Epithelial cell of proximal tubule (primary cell): ENCODE measurements at regions not wholly inside any gene's neighbourhood (a gene's known extent, or its start where the extent isn't known, plus 50 kb on each side); places are given as distances from the start of the nearest gene placed in this dataset.
A peak's percentile ranks its signal among the peaks of the same experiment; 100 is the strongest.

Source experiments
- DNase-seq: peaks from one replicate; pipeline ENCODE4 v3.0.0-alpha.2; 2011; ENCODE audit warnings: low read depth
- H3K4me3 ChIP-seq: 2 replicates; pipeline ENCODE4 v1.5.1; 2011; ENCODE audit warnings: low read depth, mild to moderate bottlenecking, low read length
- TF ChIP-seq, protein P1 (sequence below): conservative IDR thresholded peaks from 2 replicates; pipeline ENCODE4 v1.5.1; 2012; ENCODE audit warnings: low read depth, mild to moderate bottlenecking, low read length

DNA sequence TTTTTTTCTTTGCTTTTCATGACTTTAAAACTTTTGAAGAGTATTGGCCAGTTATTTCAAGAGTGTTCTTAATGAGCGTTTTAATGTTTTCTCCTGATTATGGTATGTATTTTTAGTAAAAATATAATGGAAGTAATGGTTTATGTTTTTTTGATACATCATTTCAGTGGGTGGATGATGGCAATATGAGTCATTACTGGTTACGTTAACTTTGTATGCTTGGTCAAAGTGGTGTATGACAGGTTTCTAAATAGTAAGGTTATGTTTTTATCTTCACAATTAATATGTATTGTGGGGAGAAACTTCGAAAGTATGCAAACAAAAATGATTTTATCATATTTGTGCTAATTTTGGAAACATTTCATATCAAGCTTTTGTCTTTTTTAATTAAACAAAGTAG, 176.7 kb upstream of the PRDM9 start:
- DNase-seq: no peak
- TF ChIP-seq, protein P1, sequence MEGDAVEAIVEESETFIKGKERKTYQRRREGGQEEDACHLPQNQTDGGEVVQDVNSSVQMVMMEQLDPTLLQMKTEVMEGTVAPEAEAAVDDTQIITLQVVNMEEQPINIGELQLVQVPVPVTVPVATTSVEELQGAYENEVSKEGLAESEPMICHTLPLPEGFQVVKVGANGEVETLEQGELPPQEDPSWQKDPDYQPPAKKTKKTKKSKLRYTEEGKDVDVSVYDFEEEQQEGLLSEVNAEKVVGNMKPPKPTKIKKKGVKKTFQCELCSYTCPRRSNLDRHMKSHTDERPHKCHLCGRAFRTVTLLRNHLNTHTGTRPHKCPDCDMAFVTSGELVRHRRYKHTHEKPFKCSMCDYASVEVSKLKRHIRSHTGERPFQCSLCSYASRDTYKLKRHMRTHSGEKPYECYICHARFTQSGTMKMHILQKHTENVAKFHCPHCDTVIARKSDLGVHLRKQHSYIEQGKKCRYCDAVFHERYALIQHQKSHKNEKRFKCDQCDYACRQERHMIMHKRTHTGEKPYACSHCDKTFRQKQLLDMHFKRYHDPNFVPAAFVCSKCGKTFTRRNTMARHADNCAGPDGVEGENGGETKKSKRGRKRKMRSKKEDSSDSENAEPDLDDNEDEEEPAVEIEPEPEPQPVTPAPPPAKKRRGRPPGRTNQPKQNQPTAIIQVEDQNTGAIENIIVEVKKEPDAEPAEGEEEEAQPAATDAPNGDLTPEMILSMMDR: no peak
- no peak overlapping the region for H3K4me3 ChIP-seq

DNA sequence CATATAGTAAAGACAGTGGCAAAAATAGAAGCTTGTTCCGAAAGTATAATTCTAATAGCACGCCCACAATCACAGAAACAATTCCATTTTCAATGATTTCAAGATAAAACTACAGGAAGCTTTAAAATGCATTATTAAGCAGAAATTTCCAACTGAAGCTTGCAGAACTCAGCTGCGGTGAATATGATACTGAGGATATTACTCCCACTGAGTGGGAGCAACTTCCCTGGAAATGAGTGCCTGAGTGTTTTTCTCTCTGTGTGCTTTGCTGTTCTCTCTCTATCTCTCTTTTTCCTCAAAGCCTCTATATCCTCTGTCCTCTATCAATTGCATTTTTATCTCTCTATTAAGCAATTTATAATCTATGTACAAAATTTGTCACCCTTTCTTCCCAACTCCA, 187.5 kb upstream of the PRDM9 start:
- H3K4me3 ChIP-seq: no peak overlapping the region
- TF ChIP-seq, protein P1: no peak
- no peak for DNase-seq

DNA sequence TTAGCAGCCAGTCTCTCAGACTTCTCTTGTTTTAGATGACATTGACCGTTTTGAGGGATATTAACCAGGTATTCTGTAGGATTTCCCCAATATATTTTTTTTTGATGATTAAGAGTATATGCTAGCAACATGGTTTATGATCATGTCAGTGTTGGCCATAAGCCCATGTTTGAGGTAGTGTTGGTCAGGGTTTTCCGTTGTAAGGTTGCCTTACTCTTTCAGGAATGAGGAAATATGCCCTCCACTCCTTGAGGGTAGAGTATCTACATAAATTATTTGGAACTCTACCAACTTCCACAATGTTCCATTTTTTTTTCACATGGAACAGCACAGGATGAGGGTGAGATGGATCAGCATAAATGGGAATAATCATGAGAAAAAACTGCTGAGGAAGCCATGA, 188.4 kb upstream of the PRDM9 start:
- TF ChIP-seq, protein P1: no peak
- no peak for DNase-seq
- no peak overlapping the region for H3K4me3 ChIP-seq

DNA sequence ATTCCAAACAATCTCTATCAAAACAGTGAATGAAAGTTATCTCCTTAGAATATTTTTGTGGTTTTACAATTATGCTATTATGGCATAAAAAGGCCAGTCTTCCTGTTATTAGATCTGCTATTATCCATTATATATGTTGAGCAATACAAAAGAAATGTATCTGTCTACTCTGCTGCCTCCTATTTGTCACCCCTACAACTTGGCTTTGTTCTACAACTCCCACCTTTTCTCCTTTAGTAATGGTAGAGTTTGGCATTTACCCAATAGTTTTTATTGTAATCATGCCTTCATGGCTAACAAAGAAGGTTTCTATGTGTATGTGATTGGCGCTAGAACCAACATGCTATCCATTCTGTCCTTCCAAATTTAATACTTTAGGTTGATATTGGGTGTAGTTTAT, 189.2 kb upstream of the PRDM9 start:
- TF ChIP-seq, protein P1: no peak
- DNase-seq: no peak
- no peak overlapping the region for H3K4me3 ChIP-seq

DNA sequence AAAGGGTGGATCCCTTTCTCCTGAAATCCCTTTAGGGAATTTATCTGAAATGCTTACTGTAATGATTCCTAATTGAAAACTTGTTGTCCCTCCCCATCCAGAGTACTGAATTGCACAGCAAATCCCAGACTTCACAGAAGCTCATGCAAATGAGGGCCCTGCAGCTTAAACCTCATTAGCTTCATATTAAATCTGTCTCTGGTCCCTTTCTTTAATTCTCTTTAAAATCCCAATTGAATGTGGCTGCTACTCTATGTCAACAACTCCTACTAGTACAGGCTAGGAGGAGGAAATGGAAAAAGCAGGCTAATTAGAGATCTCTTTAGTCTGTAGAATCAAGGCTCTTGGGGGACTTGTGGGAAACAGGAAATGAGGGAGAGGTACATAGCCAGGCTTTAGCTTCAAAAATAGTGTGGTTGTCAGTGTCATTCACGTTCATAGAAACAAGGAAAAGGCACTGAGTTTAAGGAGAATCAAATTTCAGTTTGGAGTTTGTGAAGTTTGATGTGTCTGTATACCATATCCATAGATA, 191.3 kb upstream of the PRDM9 start:
- TF ChIP-seq, protein P1: no peak
- H3K4me3 ChIP-seq: no peak overlapping the region
- DNase-seq: no peak

DNA sequence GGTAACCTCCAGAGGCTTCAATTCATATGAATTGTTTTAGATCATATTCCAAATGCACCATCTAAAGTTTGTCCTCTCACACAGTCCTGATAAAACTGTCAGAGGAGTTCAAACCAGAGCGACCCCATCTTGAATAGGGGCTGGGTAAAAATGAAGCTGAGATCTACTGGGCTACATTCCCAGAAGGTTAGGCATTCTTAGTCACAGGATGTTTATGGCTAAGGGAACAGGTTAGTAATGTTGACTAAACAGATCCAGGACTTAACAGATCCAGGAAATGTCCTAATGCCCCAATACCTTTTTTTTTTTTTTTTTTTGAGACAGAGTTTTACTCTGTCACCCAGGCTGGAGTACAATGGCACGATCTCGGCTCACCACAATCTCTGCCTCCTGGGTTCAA, 192.6 kb upstream of the PRDM9 start:
- DNase-seq: peak; percentile 70
- TF ChIP-seq, protein P1: no peak
- H3K4me3 ChIP-seq: no peak overlapping the region

DNA sequence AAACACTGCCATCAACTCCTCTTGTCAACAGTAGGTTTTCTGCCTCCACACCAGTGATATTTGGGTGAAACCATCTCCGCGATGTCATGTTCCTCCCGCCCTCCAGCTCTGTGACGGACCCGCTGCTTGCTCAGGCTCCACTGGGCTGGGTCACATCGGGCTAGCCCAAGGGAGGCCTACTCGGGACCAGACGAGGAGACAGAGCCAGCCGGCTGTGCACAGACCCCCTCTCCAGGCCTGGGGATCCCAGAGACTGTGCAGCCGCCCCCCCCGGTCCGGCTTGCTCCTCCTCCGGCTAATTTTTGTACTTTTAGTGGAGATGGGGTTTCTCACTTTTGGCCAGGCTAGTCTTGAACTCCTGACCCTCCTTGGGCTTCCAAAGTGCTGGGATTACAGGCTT, 202.4 kb upstream of the PRDM9 start:
- no peak for DNase-seq
- TF ChIP-seq, protein P1: no peak
- H3K4me3 ChIP-seq: no peak overlapping the region
